K562 (cell line): ENCODE measurements at regions not wholly inside any gene's neighbourhood (a gene's known extent, or its start where the extent isn't known, plus 50 kb on each side); places are given as distances from the start of the nearest gene placed in this dataset.

Source experiments
- ARID1B ChIP-seq: fragments of 450-650 bp; IDR thresholded peaks from 2 replicates; pipeline ENCODE4 v1.6.1; 2016; ENCODE audit warnings: antibody characterized with exemption, mild to moderate bottlenecking, inconsistent platforms
- ASH1L ChIP-seq: fragments of 450-650 bp; IDR thresholded peaks from 2 replicates; pipeline ENCODE4 v1.6.1; 2018; ENCODE audit warnings: borderline replicate concordance, mild to moderate bottlenecking, low read depth; ENCODE audit not compliant: partially characterized antibody
- CCNT2 ChIP-seq: IDR thresholded peaks from 2 replicates; pipeline ENCODE4 v1.6.1; 2011; ENCODE audit warnings: borderline replicate concordance, low read depth, mild to moderate bottlenecking, moderate library complexity, mixed read lengths, low read length; ENCODE audit not compliant: insufficient read length; ENCODE audit errors: extremely low read depth
- CEBPG ChIP-seq, 3 experiments: fragments of 200-800 bp in 1 of 3; sonication (Bioruptor generic) in 1 of 3; sonication (generic) in 1 of 3; formaldehyde crosslinking in 1 of 3; IDR thresholded peaks in 2 of 3; conservative IDR thresholded peaks in 1 of 3; 2 replicates each; pipeline versions ENCODE4 v1.6.1 to v1.8.0; 2016 to 2022; ENCODE audit warnings: missing compliant biosample characterization in 2 of 3, missing genetic modification characterization in 2 of 3, mild to moderate bottlenecking in 1 of 3, missing genetic modification reagents in 1 of 3
- GTF2F1 ChIP-seq: IDR thresholded peaks from 2 replicates; pipeline ENCODE4 v1.6.1; 2011; ENCODE audit warnings: low read depth, low read length, improper control_type of control experiment
- HMBOX1 ChIP-seq: sonication (generic); IDR thresholded peaks from 2 replicates; pipeline ENCODE4 v1.6.1; 2016
- SLC30A9 ChIP-seq: fragments of 250-450 bp; sonication (Bioruptor Pico); IDR thresholded peaks from 2 replicates; pipeline ENCODE4 v1.8.0; 2022; ENCODE audit warnings: mild to moderate bottlenecking, moderate library complexity
- SMAD2 ChIP-seq: fragments of 150-350 bp; IDR thresholded peaks from 2 replicates; pipeline ENCODE4 v1.6.1; 2014; ENCODE audit warnings: low read depth, mild to moderate bottlenecking, low read length
- ZNF41 ChIP-seq: fragments of 250-450 bp; sonication (Bioruptor Pico); conservative IDR thresholded peaks from 2 replicates; pipeline ENCODE4 v1.4.0; 2020; ENCODE audit warnings: mild to moderate bottlenecking
- ZNF639 ChIP-seq, 2 experiments: fragments of 200-800 bp in 1 of 2; sonication (Bioruptor generic) in 1 of 2; sonication (generic) in 1 of 2; formaldehyde crosslinking in 1 of 2; IDR thresholded peaks in 1 of 2; conservative IDR thresholded peaks in 1 of 2; 2 replicates each; pipeline versions ENCODE4 v1.5.0 to v1.6.1; 2016 to 2020; ENCODE audit warnings: missing compliant biosample characterization in 1 of 2, missing genetic modification characterization in 1 of 2, missing genetic modification reagents in 1 of 2
- TF ChIP-seq, protein P1 (sequence below): fragments of 450-650 bp; IDR thresholded peaks from 2 replicates; pipeline ENCODE4 v1.6.1; 2016; ENCODE audit warnings: mild to moderate bottlenecking, moderate library complexity

DNA sequence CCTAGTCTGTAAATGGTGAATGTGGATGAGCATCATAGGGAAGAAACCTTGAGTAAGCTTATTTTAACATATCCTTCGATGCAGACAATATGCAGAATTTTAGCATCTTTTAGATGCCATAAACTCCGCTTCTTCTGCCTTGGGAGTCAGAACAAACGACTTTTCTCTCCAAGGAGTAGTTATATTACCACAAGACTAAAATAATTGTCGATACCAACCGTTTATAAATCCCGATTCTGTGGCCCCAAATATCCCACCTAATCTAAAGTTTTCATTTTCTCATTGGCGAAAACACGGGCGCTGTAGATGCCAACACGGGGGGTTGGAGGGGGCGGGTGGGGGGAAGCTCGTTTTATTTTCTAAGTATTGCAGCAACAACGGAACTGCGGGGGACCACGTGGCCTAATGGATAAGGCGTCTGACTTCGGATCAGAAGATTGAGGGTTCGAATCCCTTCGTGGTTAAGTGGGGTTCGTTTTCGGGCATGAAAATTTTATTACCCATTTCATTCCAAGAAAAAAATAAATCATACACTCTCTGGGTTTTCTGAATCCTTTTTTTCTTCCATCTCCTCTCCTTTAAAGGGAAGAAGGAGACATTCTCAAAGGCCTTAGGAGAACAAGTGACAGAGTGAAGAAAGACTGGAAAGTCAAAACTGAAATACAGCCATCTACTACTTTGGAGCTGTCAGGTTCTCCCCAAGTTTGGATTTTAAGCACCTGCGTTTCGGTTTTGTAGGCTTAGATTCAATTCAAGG is 65.5 kb upstream of the BTN3A2 start (continued):
- TF ChIP-seq HMBOX1 (no peak), CEBPG (CRISPR knock-in tag; IDR thresholded peaks at IDR 0.05) (peak; percentile 29; the same call in 1 of the 2 replicates), CEBPG (tag; conservative IDR thresholded peaks at IDR 0.05 in 1 of 2, IDR thresholded peaks at IDR 0.05 in 1 of 2) (peak; percentile 60 to 79; a peak in 3 of 4 replicates), SMAD2 (no peak), GTF2F1 (no peak), ZNF639 (CRISPR knock-in tag; conservative IDR thresholded peaks at IDR 0.05 in 1 of 2, IDR thresholded peaks at IDR 0.05 in 1 of 2) (0 out of 4 replicates have a peak, but pooled peaks of 1 of the 2 experiments have one; percentile 48), CCNT2 (no peak), ZNF41 (no peak), SLC30A9 (CRISPR knock-in tag) (no peak), ASH1L (no peak), ARID1B (no peak)
- TF ChIP-seq, protein P1, sequence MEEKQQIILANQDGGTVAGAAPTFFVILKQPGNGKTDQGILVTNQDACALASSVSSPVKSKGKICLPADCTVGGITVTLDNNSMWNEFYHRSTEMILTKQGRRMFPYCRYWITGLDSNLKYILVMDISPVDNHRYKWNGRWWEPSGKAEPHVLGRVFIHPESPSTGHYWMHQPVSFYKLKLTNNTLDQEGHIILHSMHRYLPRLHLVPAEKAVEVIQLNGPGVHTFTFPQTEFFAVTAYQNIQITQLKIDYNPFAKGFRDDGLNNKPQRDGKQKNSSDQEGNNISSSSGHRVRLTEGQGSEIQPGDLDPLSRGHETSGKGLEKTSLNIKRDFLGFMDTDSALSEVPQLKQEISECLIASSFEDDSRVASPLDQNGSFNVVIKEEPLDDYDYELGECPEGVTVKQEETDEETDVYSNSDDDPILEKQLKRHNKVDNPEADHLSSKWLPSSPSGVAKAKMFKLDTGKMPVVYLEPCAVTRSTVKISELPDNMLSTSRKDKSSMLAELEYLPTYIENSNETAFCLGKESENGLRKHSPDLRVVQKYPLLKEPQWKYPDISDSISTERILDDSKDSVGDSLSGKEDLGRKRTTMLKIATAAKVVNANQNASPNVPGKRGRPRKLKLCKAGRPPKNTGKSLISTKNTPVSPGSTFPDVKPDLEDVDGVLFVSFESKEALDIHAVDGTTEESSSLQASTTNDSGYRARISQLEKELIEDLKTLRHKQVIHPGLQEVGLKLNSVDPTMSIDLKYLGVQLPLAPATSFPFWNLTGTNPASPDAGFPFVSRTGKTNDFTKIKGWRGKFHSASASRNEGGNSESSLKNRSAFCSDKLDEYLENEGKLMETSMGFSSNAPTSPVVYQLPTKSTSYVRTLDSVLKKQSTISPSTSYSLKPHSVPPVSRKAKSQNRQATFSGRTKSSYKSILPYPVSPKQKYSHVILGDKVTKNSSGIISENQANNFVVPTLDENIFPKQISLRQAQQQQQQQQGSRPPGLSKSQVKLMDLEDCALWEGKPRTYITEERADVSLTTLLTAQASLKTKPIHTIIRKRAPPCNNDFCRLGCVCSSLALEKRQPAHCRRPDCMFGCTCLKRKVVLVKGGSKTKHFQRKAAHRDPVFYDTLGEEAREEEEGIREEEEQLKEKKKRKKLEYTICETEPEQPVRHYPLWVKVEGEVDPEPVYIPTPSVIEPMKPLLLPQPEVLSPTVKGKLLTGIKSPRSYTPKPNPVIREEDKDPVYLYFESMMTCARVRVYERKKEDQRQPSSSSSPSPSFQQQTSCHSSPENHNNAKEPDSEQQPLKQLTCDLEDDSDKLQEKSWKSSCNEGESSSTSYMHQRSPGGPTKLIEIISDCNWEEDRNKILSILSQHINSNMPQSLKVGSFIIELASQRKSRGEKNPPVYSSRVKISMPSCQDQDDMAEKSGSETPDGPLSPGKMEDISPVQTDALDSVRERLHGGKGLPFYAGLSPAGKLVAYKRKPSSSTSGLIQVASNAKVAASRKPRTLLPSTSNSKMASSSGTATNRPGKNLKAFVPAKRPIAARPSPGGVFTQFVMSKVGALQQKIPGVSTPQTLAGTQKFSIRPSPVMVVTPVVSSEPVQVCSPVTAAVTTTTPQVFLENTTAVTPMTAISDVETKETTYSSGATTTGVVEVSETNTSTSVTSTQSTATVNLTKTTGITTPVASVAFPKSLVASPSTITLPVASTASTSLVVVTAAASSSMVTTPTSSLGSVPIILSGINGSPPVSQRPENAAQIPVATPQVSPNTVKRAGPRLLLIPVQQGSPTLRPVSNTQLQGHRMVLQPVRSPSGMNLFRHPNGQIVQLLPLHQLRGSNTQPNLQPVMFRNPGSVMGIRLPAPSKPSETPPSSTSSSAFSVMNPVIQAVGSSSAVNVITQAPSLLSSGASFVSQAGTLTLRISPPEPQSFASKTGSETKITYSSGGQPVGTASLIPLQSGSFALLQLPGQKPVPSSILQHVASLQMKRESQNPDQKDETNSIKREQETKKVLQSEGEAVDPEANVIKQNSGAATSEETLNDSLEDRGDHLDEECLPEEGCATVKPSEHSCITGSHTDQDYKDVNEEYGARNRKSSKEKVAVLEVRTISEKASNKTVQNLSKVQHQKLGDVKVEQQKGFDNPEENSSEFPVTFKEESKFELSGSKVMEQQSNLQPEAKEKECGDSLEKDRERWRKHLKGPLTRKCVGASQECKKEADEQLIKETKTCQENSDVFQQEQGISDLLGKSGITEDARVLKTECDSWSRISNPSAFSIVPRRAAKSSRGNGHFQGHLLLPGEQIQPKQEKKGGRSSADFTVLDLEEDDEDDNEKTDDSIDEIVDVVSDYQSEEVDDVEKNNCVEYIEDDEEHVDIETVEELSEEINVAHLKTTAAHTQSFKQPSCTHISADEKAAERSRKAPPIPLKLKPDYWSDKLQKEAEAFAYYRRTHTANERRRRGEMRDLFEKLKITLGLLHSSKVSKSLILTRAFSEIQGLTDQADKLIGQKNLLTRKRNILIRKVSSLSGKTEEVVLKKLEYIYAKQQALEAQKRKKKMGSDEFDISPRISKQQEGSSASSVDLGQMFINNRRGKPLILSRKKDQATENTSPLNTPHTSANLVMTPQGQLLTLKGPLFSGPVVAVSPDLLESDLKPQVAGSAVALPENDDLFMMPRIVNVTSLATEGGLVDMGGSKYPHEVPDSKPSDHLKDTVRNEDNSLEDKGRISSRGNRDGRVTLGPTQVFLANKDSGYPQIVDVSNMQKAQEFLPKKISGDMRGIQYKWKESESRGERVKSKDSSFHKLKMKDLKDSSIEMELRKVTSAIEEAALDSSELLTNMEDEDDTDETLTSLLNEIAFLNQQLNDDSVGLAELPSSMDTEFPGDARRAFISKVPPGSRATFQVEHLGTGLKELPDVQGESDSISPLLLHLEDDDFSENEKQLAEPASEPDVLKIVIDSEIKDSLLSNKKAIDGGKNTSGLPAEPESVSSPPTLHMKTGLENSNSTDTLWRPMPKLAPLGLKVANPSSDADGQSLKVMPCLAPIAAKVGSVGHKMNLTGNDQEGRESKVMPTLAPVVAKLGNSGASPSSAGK, result no peak
